OCI-LY1 (cell line): ENCODE measurements at regions not wholly inside any gene's neighbourhood (a gene's known extent, or its start where the extent isn't known, plus 50 kb on each side); places are given as distances from the start of the nearest gene placed in this dataset.
A peak's percentile ranks its signal among the peaks of the same experiment; 100 is the strongest.

Experiments used
- H2AFZ ChIP-seq: fragments of 200-600 bp; sonication (generic), shearing (Covaris generic); 2 replicates; pipeline ENCODE4 v1.6.0; 2014; ENCODE audit warnings: antibody characterized with exemption, mild to moderate bottlenecking, low read length
- H3F3A ChIP-seq: fragments of 200-600 bp; sonication (generic), shearing (Covaris generic); 2 replicates; pipeline ENCODE4 v1.6.0; 2014; ENCODE audit warnings: mild to moderate bottlenecking, antibody characterized with exemption, low read length, moderate library complexity; ENCODE audit not compliant: insufficient read depth
- H3K27ac ChIP-seq: fragments of 200-600 bp; sonication (generic); 2 replicates; pipeline ENCODE4 v1.5.1; 2014; ENCODE audit warnings: low read length, mixed run types, mild to moderate bottlenecking, low read depth; ENCODE audit not compliant: poor library complexity, severe bottlenecking
- H3K27me3 ChIP-seq: fragments of 200-600 bp; sonication (generic); 2 replicates; pipeline ENCODE4 v1.6.0; 2014; ENCODE audit warnings: antibody characterized with exemption, mild to moderate bottlenecking, low read length, moderate library complexity; ENCODE audit not compliant: insufficient read depth
- H3K36me3 ChIP-seq: fragments of 200-600 bp; sonication (generic); 2 replicates; pipeline ENCODE4 v1.6.1; 2014; ENCODE audit warnings: mild to moderate bottlenecking, antibody characterized with exemption, low read length, moderate library complexity, mixed read lengths; ENCODE audit not compliant: insufficient read depth
- H3K4me1 ChIP-seq: fragments of 200-600 bp; sonication (generic); 2 replicates; pipeline ENCODE4 v1.5.1; 2014; ENCODE audit warnings: mild to moderate bottlenecking, low read length, moderate library complexity; ENCODE audit not compliant: insufficient read depth, severe bottlenecking
- H3K4me2 ChIP-seq: fragments of 200-600 bp; sonication (generic), shearing (Covaris generic); 2 replicates; pipeline ENCODE4 v1.6.1; 2014; ENCODE audit warnings: low read length
- H3K4me3 ChIP-seq: fragments of 200-600 bp; sonication (generic); 2 replicates; pipeline ENCODE4 v1.5.1; 2014; ENCODE audit warnings: low read length, low read depth, mild to moderate bottlenecking, mixed read lengths; ENCODE audit not compliant: poor library complexity, severe bottlenecking
- H3K79me2 ChIP-seq: fragments of 200-600 bp; shearing (Covaris generic); 2 replicates; pipeline ENCODE4 v1.6.1; 2016; ENCODE audit warnings: mixed run types, low read length, mixed read lengths; ENCODE audit not compliant: insufficient read depth
- H3K9ac ChIP-seq: fragments of 200-600 bp; sonication (generic), shearing (Covaris generic); 2 replicates; pipeline ENCODE4 v1.6.1; 2014; ENCODE audit warnings: mild to moderate bottlenecking, low read length, mixed read lengths
- H3K9me2 ChIP-seq: fragments of 200-600 bp; sonication (generic), shearing (Covaris generic); 2 replicates; pipeline ENCODE4 v1.6.1; 2014; ENCODE audit warnings: low read depth, mild to moderate bottlenecking, low read length, mixed read lengths
- H3K9me3 ChIP-seq: fragments of 200-600 bp; shearing (Covaris generic); 2 replicates; pipeline ENCODE4 v1.6.1; 2014; ENCODE audit warnings: low read length, mixed read lengths
- H4K20me1 ChIP-seq: fragments of 200-600 bp; sonication (generic), shearing (Covaris generic); 2 replicates; pipeline ENCODE4 v1.6.0; 2016; ENCODE audit warnings: mild to moderate bottlenecking, low read length; ENCODE audit not compliant: insufficient read depth
- CTCF ChIP-seq: fragments of 200-600 bp; sonication (generic), shearing (Covaris generic); IDR thresholded peaks from 2 replicates; pipeline ENCODE4 v1.5.1; 2017; ENCODE audit warnings: mild to moderate bottlenecking, antibody characterized with exemption, low read length, moderate library complexity, mixed read lengths
- EZH2 ChIP-seq: fragments of 200-600 bp; sonication (generic), shearing (Covaris generic); IDR thresholded peaks from 2 replicates; pipeline ENCODE4 v1.8.0; 2017; ENCODE audit warnings: borderline replicate concordance, mixed run types, mild to moderate bottlenecking, antibody characterized with exemption, low read length, moderate library complexity, mixed read lengths

GRCh38 chr13:80256352-80256932 lies 84.5 kb downstream of the SPRY2 start:
- no peaks in the 10 kb centered on the region for H3F3A ChIP-seq
- TF ChIP-seq CTCF: no peak
- TF ChIP-seq EZH2: no peak
- H3K4me1 ChIP-seq: no peaks in the 10 kb centered on the region
- no peaks in the 10 kb centered on the region for H3K79me2 ChIP-seq
- H2AFZ ChIP-seq: no peak overlapping the region
- no peaks in the 10 kb centered on the region for H3K9me3 ChIP-seq
- H3K9me2 ChIP-seq: no peaks in the 10 kb centered on the region
- H3K4me2 ChIP-seq: no peak overlapping the region
- H3K27ac ChIP-seq: no peak overlapping the region
- no peaks in the 10 kb centered on the region for H3K36me3 ChIP-seq
- no peak overlapping the region for H3K4me3 ChIP-seq
- H3K9ac ChIP-seq: no peak overlapping the region
- no peaks in the 10 kb centered on the region for H3K27me3 ChIP-seq
- H4K20me1 ChIP-seq: no peaks in the 10 kb centered on the region

GRCh38 chr13:80255946-80256345 lies 85.0 kb downstream of the SPRY2 start:
- H3K27ac ChIP-seq: no peak overlapping the region
- TF ChIP-seq EZH2: no peak
- TF ChIP-seq CTCF: no peak
- H3K4me1 ChIP-seq: no peaks in the 10 kb centered on the region
- no peaks in the 10 kb centered on the region for H3K36me3 ChIP-seq
- H3K4me2 ChIP-seq: no peak overlapping the region
- no peak overlapping the region for H3K4me3 ChIP-seq
- no peaks in the 10 kb centered on the region for H3F3A ChIP-seq
- H3K79me2 ChIP-seq: no peaks in the 10 kb centered on the region
- H3K27me3 ChIP-seq: no peaks in the 10 kb centered on the region
- H2AFZ ChIP-seq: no peak overlapping the region
- H3K9me3 ChIP-seq: no peaks in the 10 kb centered on the region
- no peak overlapping the region for H3K9ac ChIP-seq
- no peaks in the 10 kb centered on the region for H3K9me2 ChIP-seq
- H4K20me1 ChIP-seq: no peaks in the 10 kb centered on the region

- Histone ChIP-seq H4K20me1 (no peaks in the 10 kb centered on the region), H3K4me1 (no peaks in the 10 kb centered on the region), H3K9me2 (no peaks in the 10 kb centered on the region), H3K27me3 (no peaks in the 10 kb centered on the region), H3K4me2 (no peak overlapping the region), H3K36me3 (no peaks in the 10 kb centered on the region), H3F3A (no peaks in the 10 kb centered on the region), H3K79me2 (no peaks in the 10 kb centered on the region), H3K9me3 (no peaks in the 10 kb centered on the region), H3K4me3 (no peak overlapping the region), H3K27ac (no peak overlapping the region), H3K9ac (no peak overlapping the region), H2AFZ (no peak overlapping the region)
- TF ChIP-seq EZH2 (no peak), CTCF (peak; percentile 14; the same call in 1 of the 2 replicates)
These were observed 89.5 kb downstream of the SPRY2 start for GRCh38 chr13:80251403-80251802.
